A673 (cell line): ENCODE measurements at regions not wholly inside any gene's neighbourhood (a gene's known extent, or its start where the extent isn't known, plus 50 kb on each side); places are given as distances from the start of the nearest gene placed in this dataset.

Experiments
- EZH2 ChIP-seq: fragments of 200-600 bp; sonication (generic); IDR thresholded peaks from 2 replicates; pipeline ENCODE4 v1.6.1; 2017; ENCODE audit warnings: borderline replicate concordance, low read depth, mild to moderate bottlenecking, mixed read lengths, antibody characterized with exemption, low read length; ENCODE audit not compliant: poor library complexity, severe bottlenecking
- TF ChIP-seq, protein P1 (sequence below): fragments of 300-800, 200-600 bp; sonication (generic); conservative IDR thresholded peaks from 2 replicates; pipeline ENCODE4 v1.5.1; 2017; ENCODE audit warnings: low read depth, mild to moderate bottlenecking, antibody characterized with exemption, low read length, moderate library complexity, mixed read lengths

DNA sequence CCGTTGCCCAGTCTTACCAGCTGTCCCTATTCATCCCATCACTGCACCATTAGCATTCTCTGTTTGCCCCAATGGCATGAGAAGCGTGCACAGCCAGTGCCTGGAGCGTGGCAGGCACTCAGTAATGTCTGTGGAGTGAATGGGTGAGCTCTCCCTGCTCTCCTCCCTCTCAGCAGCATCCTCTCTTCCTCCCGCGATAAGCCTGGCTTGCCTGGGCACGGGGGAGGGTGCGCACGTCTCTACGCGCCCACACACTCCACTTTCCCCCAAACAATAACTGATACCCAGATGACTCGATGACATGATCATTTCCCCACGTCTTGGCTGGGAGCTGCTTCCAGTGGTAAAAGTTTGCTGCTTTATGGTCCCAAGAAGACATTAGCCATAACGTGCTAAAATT is 81.8 kb upstream of the LINGO1 start:
- no peak for TF ChIP-seq EZH2
- TF ChIP-seq, protein P1, sequence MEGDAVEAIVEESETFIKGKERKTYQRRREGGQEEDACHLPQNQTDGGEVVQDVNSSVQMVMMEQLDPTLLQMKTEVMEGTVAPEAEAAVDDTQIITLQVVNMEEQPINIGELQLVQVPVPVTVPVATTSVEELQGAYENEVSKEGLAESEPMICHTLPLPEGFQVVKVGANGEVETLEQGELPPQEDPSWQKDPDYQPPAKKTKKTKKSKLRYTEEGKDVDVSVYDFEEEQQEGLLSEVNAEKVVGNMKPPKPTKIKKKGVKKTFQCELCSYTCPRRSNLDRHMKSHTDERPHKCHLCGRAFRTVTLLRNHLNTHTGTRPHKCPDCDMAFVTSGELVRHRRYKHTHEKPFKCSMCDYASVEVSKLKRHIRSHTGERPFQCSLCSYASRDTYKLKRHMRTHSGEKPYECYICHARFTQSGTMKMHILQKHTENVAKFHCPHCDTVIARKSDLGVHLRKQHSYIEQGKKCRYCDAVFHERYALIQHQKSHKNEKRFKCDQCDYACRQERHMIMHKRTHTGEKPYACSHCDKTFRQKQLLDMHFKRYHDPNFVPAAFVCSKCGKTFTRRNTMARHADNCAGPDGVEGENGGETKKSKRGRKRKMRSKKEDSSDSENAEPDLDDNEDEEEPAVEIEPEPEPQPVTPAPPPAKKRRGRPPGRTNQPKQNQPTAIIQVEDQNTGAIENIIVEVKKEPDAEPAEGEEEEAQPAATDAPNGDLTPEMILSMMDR = no peak
